Fibroblast of villous mesenchyme (primary cell): ENCODE measurements at regions not wholly inside any gene's neighbourhood (a gene's known extent, or its start where the extent isn't known, plus 50 kb on each side); places are given as distances from the start of the nearest gene placed in this dataset.

Experiments
- DNase-seq: peaks from one replicate; pipeline ENCODE4 v3.0.0-alpha.2; 2010; ENCODE audit warnings: low read depth
- H3K4me3 ChIP-seq: 2 replicates; pipeline ENCODE4 v1.5.1; 2011; ENCODE audit warnings: low read depth, mild to moderate bottlenecking, low read length
- TF ChIP-seq, protein P1 (sequence below): IDR thresholded peaks from 2 replicates; pipeline ENCODE4 v1.5.1; 2012; ENCODE audit warnings: low read depth, mild to moderate bottlenecking, low read length; ENCODE audit not compliant: insufficient read depth

DNA sequence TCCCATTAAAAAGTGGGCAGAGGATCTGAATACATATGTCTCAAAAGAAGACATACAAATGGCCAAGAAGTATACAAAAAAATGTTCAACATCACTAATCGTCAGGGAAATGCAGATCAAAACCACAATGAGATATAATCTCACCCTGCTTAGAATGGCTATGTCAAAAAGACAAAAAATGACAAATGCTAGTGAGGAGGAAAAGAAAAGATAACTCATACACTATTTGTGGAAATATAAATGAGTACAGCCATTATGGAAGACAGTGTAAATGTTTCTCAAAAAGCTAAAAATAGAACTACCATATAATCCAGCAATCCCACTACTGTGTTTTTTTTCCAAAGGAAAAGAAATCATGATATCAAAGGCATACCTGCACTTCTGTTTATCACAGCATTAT lies 450.7 kb downstream of the EFNA5 start:
- no peak for DNase-seq
- TF ChIP-seq, protein P1, sequence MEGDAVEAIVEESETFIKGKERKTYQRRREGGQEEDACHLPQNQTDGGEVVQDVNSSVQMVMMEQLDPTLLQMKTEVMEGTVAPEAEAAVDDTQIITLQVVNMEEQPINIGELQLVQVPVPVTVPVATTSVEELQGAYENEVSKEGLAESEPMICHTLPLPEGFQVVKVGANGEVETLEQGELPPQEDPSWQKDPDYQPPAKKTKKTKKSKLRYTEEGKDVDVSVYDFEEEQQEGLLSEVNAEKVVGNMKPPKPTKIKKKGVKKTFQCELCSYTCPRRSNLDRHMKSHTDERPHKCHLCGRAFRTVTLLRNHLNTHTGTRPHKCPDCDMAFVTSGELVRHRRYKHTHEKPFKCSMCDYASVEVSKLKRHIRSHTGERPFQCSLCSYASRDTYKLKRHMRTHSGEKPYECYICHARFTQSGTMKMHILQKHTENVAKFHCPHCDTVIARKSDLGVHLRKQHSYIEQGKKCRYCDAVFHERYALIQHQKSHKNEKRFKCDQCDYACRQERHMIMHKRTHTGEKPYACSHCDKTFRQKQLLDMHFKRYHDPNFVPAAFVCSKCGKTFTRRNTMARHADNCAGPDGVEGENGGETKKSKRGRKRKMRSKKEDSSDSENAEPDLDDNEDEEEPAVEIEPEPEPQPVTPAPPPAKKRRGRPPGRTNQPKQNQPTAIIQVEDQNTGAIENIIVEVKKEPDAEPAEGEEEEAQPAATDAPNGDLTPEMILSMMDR, result no peak
- H3K4me3 ChIP-seq, result no peak overlapping the region

DNA sequence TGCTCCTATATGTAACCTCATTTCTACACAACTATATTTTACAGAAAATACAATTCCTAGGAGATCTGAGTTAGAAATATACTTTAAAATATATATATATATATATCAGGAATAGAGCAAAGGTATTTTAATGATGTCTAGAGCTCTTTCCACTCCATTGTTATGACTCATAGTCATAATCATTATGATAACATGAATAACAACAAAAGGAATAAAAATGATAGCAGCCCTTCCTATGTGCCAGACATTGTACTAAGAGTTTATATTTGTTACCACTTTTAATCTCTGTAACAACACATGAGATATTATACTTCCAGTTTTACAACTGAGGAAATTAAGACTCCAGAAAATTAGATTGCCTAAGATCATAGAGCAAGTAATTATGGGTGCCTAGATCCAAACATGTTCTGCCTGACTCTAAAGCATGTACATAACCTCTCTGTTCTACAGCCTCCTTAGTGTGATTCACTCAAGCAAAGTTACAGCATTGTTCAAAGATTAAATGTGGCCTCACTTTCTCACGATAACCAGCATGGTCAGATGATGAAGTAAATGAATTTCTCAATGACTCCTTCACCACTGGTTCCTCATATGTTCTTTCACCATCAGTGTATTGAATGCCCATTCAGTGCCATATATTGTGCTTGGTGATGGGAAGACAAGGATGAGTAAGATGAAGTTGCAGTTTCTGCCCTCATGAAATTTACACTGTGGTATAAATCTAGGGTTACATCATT lies 452.1 kb downstream of the EFNA5 start:
- no peak for DNase-seq
- TF ChIP-seq, protein P1, result no peak
- H3K4me3 ChIP-seq, result no peak overlapping the region

- TF ChIP-seq, protein P1, result no peak
- DNase-seq, result no peak
- H3K4me3 ChIP-seq, result no peak overlapping the region
Observed at GRCh38 chr5:107217721-107218130, 453.0 kb downstream of the EFNA5 start.

DNA sequence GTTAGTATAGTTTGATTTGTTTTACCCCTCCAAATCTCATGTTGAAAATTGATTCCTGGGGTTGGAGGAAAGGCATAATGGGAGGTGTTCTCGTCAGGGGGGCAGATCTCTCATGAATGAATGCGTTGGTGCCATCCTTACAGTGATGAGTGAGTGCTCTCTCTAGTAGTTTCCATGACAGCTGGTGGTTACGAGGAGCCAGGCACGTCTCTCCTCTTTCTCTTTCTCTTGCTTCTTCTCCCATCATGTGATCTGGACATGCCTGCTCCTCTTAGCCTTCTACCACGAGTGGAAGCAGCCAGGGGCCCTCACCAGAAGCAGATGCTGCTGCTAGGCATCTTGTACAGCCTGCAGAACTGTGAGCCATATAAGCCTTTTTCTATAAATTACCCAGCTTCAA lies 454.1 kb downstream of the EFNA5 start:
- H3K4me3 ChIP-seq, result no peak overlapping the region
- DNase-seq, result no peak
- TF ChIP-seq, protein P1, result no peak

DNA sequence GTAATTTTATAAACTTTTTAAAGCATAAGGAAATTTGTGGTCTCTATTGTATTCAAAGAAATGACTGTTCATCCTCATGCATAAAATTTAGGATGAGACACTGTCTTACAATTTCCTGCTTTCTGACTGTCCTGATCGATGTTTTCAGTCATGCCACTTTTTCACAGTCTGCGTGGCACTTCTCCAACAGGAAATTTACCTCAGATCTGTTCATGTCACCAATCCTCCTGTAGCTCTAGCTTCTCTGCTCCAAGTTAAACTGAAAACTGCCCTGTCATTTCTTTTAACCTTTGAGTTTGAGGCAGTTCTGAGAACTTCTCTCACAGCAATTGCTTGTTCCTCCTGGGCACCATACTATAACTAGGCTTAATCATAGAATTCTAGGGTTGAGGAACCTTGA lies 455.1 kb downstream of the EFNA5 start:
- TF ChIP-seq, protein P1, result no peak
- H3K4me3 ChIP-seq, result no peak overlapping the region
- DNase-seq, result no peak

DNA sequence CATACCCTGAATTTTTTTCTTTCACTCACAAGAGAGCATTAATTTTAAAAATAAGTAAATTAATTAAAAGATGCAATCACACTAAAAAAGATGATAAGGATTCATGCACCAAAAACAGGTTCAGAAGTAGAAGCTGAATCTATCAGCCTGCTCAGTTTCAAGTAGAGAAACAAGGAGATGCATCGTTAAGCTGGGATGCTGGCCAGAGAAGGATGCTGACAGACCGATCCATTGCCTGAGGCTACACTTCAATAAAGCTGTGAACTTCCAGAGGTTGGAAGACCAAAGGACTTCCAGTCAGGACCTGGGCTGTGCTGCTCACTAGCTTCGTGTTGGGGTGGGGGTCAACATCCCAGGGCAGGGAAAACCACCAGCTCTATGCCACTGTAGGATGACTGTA lies 457.7 kb downstream of the EFNA5 start:
- DNase-seq, result no peak
- TF ChIP-seq, protein P1, result no peak
- H3K4me3 ChIP-seq, result no peak overlapping the region

DNA sequence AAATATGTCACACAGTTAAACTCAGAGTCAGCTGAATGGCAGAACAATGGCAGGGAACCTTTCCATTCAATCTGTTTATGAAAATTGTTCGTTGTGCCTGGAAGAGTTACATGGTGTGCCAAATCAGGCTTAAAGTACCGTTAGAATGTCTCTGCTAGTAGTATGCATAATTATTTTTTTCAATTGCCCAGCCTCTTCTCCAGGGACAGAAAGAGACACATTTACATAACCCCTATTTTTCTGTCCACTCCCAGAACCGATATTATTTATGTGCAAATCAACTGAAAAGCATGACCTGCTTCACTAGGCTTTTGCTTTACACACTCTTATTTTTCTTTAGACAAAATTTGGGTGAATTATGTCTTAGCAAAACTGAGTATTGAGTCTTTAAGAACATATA lies 459.1 kb downstream of the EFNA5 start:
- no peak for DNase-seq
- H3K4me3 ChIP-seq, result no peak overlapping the region
- TF ChIP-seq, protein P1, result no peak
